ENCODE measurements at regions not wholly inside any gene's neighbourhood (a gene's known extent, or its start where the extent isn't known, plus 50 kb on each side); places are given as distances from the start of the nearest gene placed in this dataset.

DNA sequence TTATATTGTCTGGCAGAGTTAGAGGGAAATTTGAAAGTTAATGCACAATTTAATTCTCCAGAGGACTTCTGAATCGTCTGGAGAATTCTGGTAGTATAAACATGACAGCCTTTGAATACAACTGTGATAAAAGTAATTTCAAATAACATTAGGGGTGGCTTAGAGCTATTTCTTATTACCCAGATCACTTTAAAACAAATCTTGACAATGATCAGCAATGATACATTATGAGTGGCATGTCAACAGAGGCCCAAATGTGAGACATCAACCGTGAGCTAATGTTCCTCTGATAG lies 259.1 kb downstream of the HACE1 start:
- TF ChIP-seq CTCF (IDR thresholded peaks at IDR 0.05) (no peak), EP300 (IDR thresholded peaks at IDR 0.05) (no peak)

Data from esophagus muscularis mucosa (tissue), 3 donors.